ENCODE measurements at regions not wholly inside any gene's neighbourhood (a gene's known extent, or its start where the extent isn't known, plus 50 kb on each side); places are given as distances from the start of the nearest gene placed in this dataset.

DNA sequence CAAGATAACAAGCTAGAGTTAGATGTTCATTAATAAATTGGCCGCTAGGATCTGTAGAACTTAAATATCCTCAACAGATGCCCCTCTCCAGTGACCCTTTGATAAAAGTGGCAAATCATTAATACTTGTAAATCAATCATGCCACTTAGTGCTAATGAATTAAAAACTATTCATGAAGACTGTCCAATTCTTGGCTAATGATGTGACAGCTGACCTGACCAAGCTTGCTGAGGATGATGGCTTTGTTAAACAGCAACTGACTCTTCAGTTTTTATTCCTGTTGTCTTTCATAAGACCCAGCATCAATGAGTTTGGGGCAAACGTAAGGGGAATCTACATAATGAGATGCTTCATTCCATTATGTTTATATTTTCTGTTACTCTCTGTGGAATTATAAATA lies 396.8 kb upstream of the NMUR2 start:
- Histone ChIP-seq H3K4me1 (ENCODE audit: control insufficient read depth, extremely low read depth, insufficient read depth, low read length) (no peaks in the 10 kb centered on the region), H3K27me3 (ENCODE audit: control insufficient read depth, extremely low read depth, insufficient read depth, low read length) (no peaks in the 10 kb centered on the region), H3K9ac (ENCODE audit: control insufficient read depth, extremely low read depth, insufficient read depth, low read length) (no peak overlapping the region), H3K4me3 (ENCODE audit: control insufficient read depth in 2 of 3, extremely low read depth in 1 of 3, insufficient read depth in 2 of 3, low read depth in 1 of 3, low read length in 3 of 3) (no peak overlapping the region), H2AFZ (ENCODE audit: control insufficient read depth, low read length) (no peak overlapping the region), H3K36me3 (ENCODE audit: control insufficient read depth in 2 of 2, extremely low read depth in 1 of 2, insufficient read depth in 2 of 2, low read length in 2 of 2) (no peaks in the 10 kb centered on the region), H3K79me2 (ENCODE audit: control insufficient read depth, insufficient read depth, low read length) (no peaks in the 10 kb centered on the region), H4K20me1 (ENCODE audit: control insufficient read depth, extremely low read depth, insufficient read depth, low read length) (no peaks in the 10 kb centered on the region), H3K9me3 (ENCODE audit: control insufficient read depth, low read depth, low read length) (no peaks in the 10 kb centered on the region), H3K27ac (ENCODE audit: control insufficient read depth, insufficient read depth, low read length) (no peak overlapping the region), H3K9me1 (ENCODE audit: control insufficient read depth, extremely low read depth, insufficient read depth, low read length) (no peaks in the 10 kb centered on the region), H3K4me2 (ENCODE audit: control insufficient read depth, extremely low read depth, insufficient read depth, low read depth, low read length) (no peak overlapping the region)
- FAIRE-seq (no peak), DNase-seq (ENCODE audit: low read depth, low spot score) (no peak)
- TF ChIP-seq EZH2 (IDR thresholded peaks at IDR 0.05; ENCODE audit: low read length), result no peak
- TF ChIP-seq, protein P1, sequence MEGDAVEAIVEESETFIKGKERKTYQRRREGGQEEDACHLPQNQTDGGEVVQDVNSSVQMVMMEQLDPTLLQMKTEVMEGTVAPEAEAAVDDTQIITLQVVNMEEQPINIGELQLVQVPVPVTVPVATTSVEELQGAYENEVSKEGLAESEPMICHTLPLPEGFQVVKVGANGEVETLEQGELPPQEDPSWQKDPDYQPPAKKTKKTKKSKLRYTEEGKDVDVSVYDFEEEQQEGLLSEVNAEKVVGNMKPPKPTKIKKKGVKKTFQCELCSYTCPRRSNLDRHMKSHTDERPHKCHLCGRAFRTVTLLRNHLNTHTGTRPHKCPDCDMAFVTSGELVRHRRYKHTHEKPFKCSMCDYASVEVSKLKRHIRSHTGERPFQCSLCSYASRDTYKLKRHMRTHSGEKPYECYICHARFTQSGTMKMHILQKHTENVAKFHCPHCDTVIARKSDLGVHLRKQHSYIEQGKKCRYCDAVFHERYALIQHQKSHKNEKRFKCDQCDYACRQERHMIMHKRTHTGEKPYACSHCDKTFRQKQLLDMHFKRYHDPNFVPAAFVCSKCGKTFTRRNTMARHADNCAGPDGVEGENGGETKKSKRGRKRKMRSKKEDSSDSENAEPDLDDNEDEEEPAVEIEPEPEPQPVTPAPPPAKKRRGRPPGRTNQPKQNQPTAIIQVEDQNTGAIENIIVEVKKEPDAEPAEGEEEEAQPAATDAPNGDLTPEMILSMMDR (optimal IDR thresholded peaks at IDR 0.05 in 1 of 3, IDR thresholded peaks at IDR 0.05 in 1 of 3, conservative IDR thresholded peaks at IDR 0.05 in 1 of 3; ENCODE audit: extremely low read depth in 1 of 3, insufficient read depth in 2 of 3, low read length in 3 of 3), result no peak
- dilution Hi-C loops (cut with MboI; ENCODE audit: extremely low pct_ligation_motif_present, low sequenced_read_pairs), result no loop called here

- H3K9me3 ChIP-seq (ENCODE audit: control insufficient read depth, low read depth, low read length), result no peaks in the 10 kb centered on the region
- no peak for DNase-seq (ENCODE audit: low read depth, low spot score)
- FAIRE-seq, result no peak
- TF ChIP-seq, protein P1 (optimal IDR thresholded peaks at IDR 0.05 in 1 of 3, IDR thresholded peaks at IDR 0.05 in 1 of 3, conservative IDR thresholded peaks at IDR 0.05 in 1 of 3; ENCODE audit: extremely low read depth in 1 of 3, insufficient read depth in 2 of 3, low read length in 3 of 3), result no peak
- no peak for TF ChIP-seq EZH2 (IDR thresholded peaks at IDR 0.05; ENCODE audit: low read length)
- no peak overlapping the region for H3K9ac ChIP-seq (ENCODE audit: control insufficient read depth, extremely low read depth, insufficient read depth, low read length)
- H3K27me3 ChIP-seq (ENCODE audit: control insufficient read depth, extremely low read depth, insufficient read depth, low read length), result no peaks in the 10 kb centered on the region
- no peak overlapping the region for H3K4me2 ChIP-seq (ENCODE audit: control insufficient read depth, extremely low read depth, insufficient read depth, low read depth, low read length)
- H4K20me1 ChIP-seq (ENCODE audit: control insufficient read depth, extremely low read depth, insufficient read depth, low read length), result no peaks in the 10 kb centered on the region
- no peaks in the 10 kb centered on the region for H3K4me1 ChIP-seq (ENCODE audit: control insufficient read depth, extremely low read depth, insufficient read depth, low read length)
- no peaks in the 10 kb centered on the region for H3K36me3 ChIP-seq (ENCODE audit: control insufficient read depth in 2 of 2, extremely low read depth in 1 of 2, insufficient read depth in 2 of 2, low read length in 2 of 2)
- dilution Hi-C loops (cut with MboI; ENCODE audit: extremely low pct_ligation_motif_present, low sequenced_read_pairs), result no loop called here
- no peak overlapping the region for H2AFZ ChIP-seq (ENCODE audit: control insufficient read depth, low read length)
- no peaks in the 10 kb centered on the region for H3K79me2 ChIP-seq (ENCODE audit: control insufficient read depth, insufficient read depth, low read length)
- no peak overlapping the region for H3K4me3 ChIP-seq (ENCODE audit: control insufficient read depth in 2 of 3, extremely low read depth in 1 of 3, insufficient read depth in 2 of 3, low read depth in 1 of 3, low read length in 3 of 3)
- H3K27ac ChIP-seq (ENCODE audit: control insufficient read depth, insufficient read depth, low read length), result no peak overlapping the region
- no peaks in the 10 kb centered on the region for H3K9me1 ChIP-seq (ENCODE audit: control insufficient read depth, extremely low read depth, insufficient read depth, low read length)
Measured at GRCh38 chr5:152804179-152804578, 399.1 kb upstream of the NMUR2 start.
